ENCODE measurements at regions not wholly inside any gene's neighbourhood (a gene's known extent, or its start where the extent isn't known, plus 50 kb on each side); places are given as distances from the start of the nearest gene placed in this dataset.
"Not testable (repeated sequence)": the region's sequence is repeated elsewhere in the genome, so short reads cannot be mapped to it uniquely, and the experiment has no call there.

DNA sequence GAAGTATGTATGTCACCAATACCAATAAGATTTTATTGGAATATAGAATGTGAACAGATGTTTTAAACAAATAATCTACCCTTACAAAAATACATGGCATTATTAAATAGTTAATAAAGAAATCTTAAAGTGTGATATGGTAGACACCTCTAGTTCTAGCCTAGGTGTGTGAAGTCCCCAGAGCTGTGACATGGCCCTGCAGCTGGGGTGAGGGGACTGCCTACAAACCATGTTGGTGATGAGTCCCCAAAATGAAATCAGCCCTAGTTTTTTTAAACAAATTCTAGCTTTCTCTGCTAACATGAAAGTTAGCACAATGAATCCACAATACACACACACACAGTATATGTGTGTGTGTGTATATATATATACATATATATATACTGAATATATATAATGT, 195.1 kb upstream of the RPS23 start:
- H3K9me3 Mint-ChIP-seq, result no peaks in the 10 kb centered on the region
- H3K4me1 Mint-ChIP-seq (ENCODE audit: low read depth), result no peaks in the 10 kb centered on the region
- H3K27me3 Mint-ChIP-seq, result peaks cover 6% of the 10 kb centered on the region
- no peaks in the 10 kb centered on the region for H3K36me3 Mint-ChIP-seq
- no peak overlapping the region for H3K4me3 Mint-ChIP-seq
- ChIA-PET POLR2A (no interaction called here), CTCF (no interaction called here)
- intact Hi-C loops (cut with micrococcal nuclease), result no loop called here
- DNase-seq, result no peak
- H3K27ac Mint-ChIP-seq, result no peak overlapping the region

DNA sequence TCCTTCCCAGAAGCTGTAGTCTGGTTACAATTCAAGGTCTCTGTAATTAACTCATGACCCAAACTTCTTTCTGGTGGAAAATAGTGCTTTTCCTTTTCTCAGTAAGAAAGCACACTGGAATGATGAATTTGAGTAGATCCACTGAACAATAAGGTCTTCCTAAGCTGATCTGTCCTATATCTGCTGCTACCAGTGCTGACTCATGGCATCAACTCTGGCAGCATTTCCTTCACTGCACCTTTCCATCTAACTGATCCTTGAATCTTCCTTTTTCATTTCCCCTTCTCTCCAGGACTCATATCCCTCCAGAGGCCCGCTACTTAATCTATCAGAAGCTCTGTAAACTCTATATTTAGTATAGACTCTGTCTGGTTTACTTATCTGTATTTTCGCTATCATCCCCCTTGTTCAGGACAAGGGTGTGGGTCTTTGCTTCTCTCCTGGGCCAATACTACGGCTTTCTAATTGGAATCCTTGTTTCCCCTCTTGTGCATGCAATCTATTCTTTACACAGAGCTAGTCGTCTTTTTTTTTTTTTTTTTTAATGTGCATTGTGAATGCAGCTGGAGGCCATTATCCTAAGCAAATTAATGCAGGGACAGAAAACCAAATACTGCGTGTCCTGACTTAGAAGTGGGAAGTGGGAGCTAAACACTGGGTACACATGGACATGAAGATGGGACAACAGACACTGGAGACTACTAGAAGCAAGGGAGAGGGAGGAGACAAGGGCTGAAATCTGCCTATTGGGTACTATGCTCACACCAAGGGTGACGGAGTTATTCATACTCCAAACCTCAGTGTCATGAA, 192.2 kb upstream of the RPS23 start:
- H3K36me3 Mint-ChIP-seq, result no peaks in the 10 kb centered on the region
- H3K4me3 Mint-ChIP-seq, result no peak overlapping the region
- DNase-seq, result no peak
- ChIA-PET POLR2A (no interaction called here), CTCF (no interaction called here)
- no peaks in the 10 kb centered on the region for H3K9me3 Mint-ChIP-seq
- peaks cover 6% of the 10 kb centered on the region for H3K27me3 Mint-ChIP-seq
- H3K27ac Mint-ChIP-seq, result no peak overlapping the region
- intact Hi-C loops (cut with micrococcal nuclease), result no loop called here
- H3K4me1 Mint-ChIP-seq (ENCODE audit: low read depth), result no peaks in the 10 kb centered on the region

DNA sequence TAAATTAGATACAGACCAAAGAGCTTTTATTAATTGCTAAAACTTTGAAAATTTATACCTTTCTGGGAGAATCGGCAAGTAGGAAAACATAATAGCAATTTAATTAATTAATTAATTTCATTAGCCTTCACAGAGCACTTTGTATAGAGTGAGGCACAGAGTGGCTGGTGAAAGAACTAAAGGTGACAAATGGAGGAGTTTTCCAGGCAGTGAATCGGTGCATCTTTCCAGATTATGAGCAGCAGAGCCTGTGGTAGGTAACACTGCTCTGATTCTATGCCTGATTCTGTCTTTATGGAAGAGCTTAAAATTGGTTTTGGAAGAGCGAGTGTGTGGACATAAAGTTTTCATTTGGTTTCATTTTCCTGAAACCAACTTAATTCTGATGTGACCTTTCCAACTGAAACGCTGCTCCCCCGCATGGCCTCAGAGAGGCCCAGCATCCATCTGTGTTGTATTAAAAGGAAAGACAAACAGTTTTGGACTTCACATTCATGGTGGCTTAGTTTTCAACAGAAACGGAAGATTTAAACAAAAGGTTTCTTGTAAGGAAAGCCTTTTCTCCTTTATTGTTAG, 188.9 kb upstream of the RPS23 start:
- Mint-ChIP-seq H3K27me3 (peaks cover 3% of the 10 kb centered on the region), H3K4me3 (no peak overlapping the region), H3K36me3 (no peaks in the 10 kb centered on the region), H3K27ac (no peak overlapping the region), H3K9me3 (peaks cover 5% of the 10 kb centered on the region), H3K4me1 (ENCODE audit: low read depth) (no peaks in the 10 kb centered on the region)
- ChIA-PET POLR2A (no interaction called here), CTCF (no interaction called here)
- no peak for DNase-seq
- intact Hi-C loops (cut with micrococcal nuclease), result loop anchor here (5.0 kb wide), 1 partner anchor 115 kb away; no protein-coding TSS in a partner anchor

DNA sequence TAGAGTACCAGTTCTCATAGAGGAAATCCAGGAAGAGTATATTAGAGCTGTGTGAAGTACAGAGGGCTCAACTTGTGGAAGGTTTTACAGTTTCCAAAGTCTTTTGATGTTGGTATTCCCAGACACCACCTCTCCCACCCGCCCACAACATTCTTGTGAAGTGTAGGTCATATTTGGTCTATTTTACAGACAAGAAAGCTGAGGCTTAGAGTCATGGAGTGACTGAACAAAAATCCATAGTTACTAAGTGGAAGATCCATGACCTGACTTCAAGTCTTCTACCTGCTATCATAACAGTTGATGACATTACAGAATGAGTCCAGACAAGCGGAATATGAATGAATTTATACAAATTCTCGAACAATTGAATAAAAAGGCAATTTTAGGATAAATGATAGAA, 187.1 kb upstream of the RPS23 start:
- no peak overlapping the region for H3K4me3 Mint-ChIP-seq
- ChIA-PET CTCF (no interaction called here), POLR2A (no interaction called here)
- H3K27ac Mint-ChIP-seq, result no peak overlapping the region
- peaks cover 5% of the 10 kb centered on the region for H3K9me3 Mint-ChIP-seq
- H3K36me3 Mint-ChIP-seq, result no peaks in the 10 kb centered on the region
- no peak for DNase-seq
- no peaks in the 10 kb centered on the region for H3K4me1 Mint-ChIP-seq (ENCODE audit: low read depth)
- intact Hi-C loops (cut with micrococcal nuclease), result loop anchor here (5.0 kb wide), 1 partner anchor 113 kb away; no protein-coding TSS in a partner anchor
- peaks cover 3% of the 10 kb centered on the region for H3K27me3 Mint-ChIP-seq

DNA sequence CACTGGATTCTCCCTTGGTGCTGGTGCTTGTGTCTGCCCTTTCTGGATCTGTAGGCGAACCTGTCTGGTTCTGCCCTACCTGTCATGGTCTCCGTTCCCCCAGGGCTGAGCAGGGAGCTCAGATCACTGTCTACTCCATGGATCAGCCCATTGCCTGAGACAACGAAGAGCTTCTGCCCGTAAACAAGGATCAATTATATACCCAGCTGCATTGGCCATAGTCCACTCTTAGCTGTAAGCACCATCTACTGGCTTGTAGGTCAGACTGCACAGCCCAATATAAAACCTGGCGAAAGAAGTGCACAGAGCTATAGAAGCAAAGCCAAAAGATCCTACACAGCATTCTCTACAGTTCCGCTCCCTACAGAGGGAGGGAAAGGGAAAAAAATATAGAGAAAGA, 181.5 kb upstream of the RPS23 start:
- Mint-ChIP-seq H3K9me3 (peaks cover 5% of the 10 kb centered on the region), H3K36me3 (no peaks in the 10 kb centered on the region), H3K4me1 (ENCODE audit: low read depth) (no peaks in the 10 kb centered on the region), H3K4me3 (no peak overlapping the region), H3K27ac (no peak overlapping the region), H3K27me3 (peaks cover 8% of the 10 kb centered on the region)
- CTCF ChIA-PET, result interaction anchor here (0.6 kb wide), 1 partner anchor 78 kb away, joined by 3 read pairs; no protein-coding TSS in a partner anchor
- POLR2A ChIA-PET, result no interaction called here
- intact Hi-C loops (cut with micrococcal nuclease), result no loop called here
- DNase-seq, result no peak

DNA sequence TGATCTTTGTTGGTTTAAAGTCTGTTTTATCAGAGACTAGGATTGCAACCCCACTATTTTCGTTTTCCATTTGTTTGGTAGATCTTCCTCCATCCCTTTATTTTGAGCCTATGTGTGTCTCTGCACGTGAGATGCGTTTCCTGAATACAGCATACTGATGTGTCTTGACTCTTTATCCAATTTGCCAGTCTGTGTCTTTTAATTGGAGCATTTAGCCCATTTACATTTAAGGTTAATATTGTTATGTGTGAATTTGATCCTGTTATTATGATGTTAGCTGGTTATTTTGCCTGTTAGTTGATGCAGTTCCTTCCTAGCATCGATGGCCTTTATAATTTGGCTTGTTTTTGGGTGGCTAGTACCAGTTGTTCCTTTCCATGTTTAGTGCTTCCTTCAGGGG, 177.2 kb upstream of the RPS23 start:
- H3K36me3 Mint-ChIP-seq; H3K27me3 Mint-ChIP-seq; CTCF ChIA-PET; H3K27ac Mint-ChIP-seq; DNase-seq; H3K4me3 Mint-ChIP-seq; intact Hi-C loops (cut with micrococcal nuclease); H3K9me3 Mint-ChIP-seq; H3K4me1 Mint-ChIP-seq (ENCODE audit: low read depth); POLR2A ChIA-PET: not testable (repeated sequence)

DNA sequence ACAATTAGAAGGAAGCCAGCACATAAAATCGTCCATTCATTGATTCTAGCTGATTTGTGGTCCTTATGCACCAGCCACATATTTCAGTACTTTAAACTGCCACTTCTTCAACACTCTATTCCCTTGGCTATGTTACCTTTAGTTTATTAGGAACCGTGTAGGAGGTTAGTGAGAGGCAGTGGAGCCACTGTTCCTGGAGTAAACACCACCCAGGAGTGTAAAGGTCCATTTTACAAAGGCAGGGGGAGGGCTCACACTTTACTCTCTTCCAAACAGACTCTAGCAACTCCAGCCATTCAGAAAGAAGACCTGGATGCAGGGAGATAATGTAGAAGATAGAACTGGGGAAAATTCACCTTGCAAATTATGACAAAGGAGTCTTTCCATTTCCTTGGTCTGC, 170.2 kb upstream of the RPS23 start:
- CTCF ChIA-PET, result interaction anchor here (0.8 kb wide), 1 partner anchor 39 kb away, joined by 4 read pairs; no protein-coding TSS in a partner anchor
- intact Hi-C loops (cut with micrococcal nuclease), result no loop called here
- no peak for DNase-seq
- Mint-ChIP-seq H3K27ac (no peak overlapping the region), H3K27me3 (peaks cover 2% of the 10 kb centered on the region), H3K4me1 (ENCODE audit: low read depth) (no peaks in the 10 kb centered on the region), H3K36me3 (no peaks in the 10 kb centered on the region), H3K9me3 (peaks cover 9% of the 10 kb centered on the region), H3K4me3 (no peak overlapping the region)
- POLR2A ChIA-PET, result no interaction called here

DNA sequence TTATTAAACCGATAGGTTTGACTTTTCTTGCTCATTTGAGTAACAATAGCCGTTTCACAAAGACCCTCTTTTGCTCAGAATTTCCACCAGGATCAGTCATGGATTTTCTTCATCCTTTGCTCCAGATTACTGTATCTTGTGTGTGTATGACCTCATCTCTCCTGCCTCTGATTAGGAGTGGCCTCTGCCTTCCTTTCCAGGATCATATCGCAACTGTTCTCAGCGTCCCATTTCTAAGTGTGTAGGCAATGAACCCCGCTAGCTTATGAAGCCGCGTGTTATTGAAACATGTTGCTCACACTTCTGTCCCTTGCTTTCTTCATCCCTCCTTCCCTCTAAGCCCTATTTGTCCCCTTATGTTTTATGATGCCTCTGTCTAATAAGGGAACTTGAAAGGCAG, 169.8 kb upstream of the RPS23 start:
- Mint-ChIP-seq H3K27me3 (peaks cover 2% of the 10 kb centered on the region), H3K27ac (no peak overlapping the region), H3K4me3 (no peak overlapping the region), H3K4me1 (ENCODE audit: low read depth) (no peaks in the 10 kb centered on the region), H3K36me3 (no peaks in the 10 kb centered on the region), H3K9me3 (peaks cover 8% of the 10 kb centered on the region)
- no peak for DNase-seq
- ChIA-PET POLR2A (no interaction called here), CTCF (interaction anchor here (0.8 kb wide), 1 partner anchor 39 kb away, joined by 4 read pairs; no protein-coding TSS in a partner anchor)
- intact Hi-C loops (cut with micrococcal nuclease), result no loop called here

DNA sequence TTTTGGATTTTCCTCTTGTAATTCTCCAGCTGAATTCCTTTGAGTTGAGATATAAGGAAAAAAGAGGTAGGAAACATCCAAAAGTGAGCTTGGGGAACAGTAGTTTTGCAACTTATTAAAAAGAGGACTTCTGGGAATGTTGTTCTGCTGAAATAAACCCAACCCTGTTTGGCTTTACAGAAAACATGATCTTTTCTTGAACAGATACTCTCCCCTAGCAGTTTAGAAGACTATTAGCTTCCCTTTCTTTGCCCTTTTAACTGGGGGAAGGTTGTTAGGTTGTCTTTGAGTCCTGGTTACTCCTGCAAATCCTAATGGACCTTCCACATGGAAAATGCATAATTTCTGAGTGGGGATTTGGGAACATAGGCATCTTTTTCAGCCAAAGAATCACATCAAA, 168.7 kb upstream of the RPS23 start:
- Mint-ChIP-seq H3K27me3 (peaks cover 2% of the 10 kb centered on the region), H3K9me3 (no peaks in the 10 kb centered on the region), H3K4me1 (ENCODE audit: low read depth) (no peaks in the 10 kb centered on the region), H3K36me3 (no peaks in the 10 kb centered on the region), H3K27ac (no peak overlapping the region), H3K4me3 (no peak overlapping the region)
- CTCF ChIA-PET, result no interaction called here
- POLR2A ChIA-PET, result no interaction called here
- no peak for DNase-seq
- intact Hi-C loops (cut with micrococcal nuclease), result no loop called here

DNA sequence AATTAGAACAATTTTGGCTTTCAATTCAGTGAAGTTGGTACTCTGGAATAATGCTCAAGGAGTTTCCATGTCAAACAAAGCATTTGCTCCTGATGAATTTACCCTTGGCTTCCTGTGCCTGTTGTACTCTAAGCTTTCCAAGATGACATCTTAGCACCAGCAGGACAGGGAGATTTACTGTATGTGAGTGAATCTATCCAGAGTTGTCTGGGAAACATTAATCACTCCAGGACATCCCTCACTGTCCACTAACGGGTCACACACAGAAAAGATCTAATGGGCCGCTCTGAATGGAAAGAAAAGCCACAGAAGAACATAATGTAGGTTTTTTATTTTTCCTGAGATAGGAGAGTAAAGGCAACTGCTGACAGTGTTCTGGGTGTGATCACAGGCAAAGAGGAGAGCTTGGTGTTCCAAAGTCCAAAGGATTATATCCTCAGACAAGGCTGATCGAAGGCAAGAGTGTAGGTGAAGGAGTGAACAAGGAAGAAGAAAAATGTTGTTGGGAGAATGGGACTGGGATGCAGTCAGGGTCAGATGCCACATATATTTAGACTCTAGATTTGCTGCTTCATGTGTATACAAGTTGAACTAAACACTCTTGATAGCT, 167.7 kb upstream of the RPS23 start:
- ChIA-PET POLR2A (no interaction called here), CTCF (no interaction called here)
- H3K4me3 Mint-ChIP-seq, result no peak overlapping the region
- no peaks in the 10 kb centered on the region for H3K36me3 Mint-ChIP-seq
- H3K9me3 Mint-ChIP-seq, result no peaks in the 10 kb centered on the region
- DNase-seq, result no peak
- no peaks in the 10 kb centered on the region for H3K4me1 Mint-ChIP-seq (ENCODE audit: low read depth)
- H3K27ac Mint-ChIP-seq, result no peak overlapping the region
- H3K27me3 Mint-ChIP-seq, result peaks cover 2% of the 10 kb centered on the region
- intact Hi-C loops (cut with micrococcal nuclease), result no loop called here

DNA sequence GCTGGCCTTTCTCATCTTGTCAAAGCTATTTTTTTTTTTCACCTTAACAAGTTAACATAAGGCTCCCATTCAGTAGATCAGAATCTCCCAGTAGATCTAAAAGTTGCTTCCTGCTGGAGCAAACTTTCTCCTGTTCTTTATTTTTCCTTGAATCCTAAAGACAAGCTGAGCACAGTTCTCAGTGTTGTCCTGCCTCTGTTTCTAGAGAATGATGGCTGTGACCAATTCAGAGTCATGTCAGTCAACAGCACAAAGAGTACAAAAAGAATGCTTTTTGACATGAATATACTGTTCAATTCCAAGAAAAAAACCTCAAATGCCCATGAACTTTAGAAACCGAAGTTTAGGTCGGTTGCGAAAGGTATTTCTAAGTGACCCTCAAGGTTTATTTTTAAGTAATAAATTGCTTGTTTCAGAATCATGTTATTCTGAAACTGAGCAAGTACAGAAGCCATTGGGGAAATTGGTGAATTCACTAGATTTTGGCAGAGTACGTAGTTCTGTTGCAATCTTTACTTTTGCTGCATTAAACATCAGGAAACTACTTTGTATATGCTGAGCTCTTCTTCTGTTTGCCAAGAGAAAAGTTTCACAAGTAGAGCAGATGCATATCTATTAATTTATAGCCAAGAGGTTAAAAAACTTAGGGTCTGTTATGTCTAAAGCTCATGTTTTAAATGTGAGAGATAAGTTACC, 161.7 kb upstream of the RPS23 start:
- Mint-ChIP-seq H3K9me3 (peaks cover 2% of the 10 kb centered on the region), H3K36me3 (peaks cover 2% of the 10 kb centered on the region), H3K4me3 (no peak overlapping the region), H3K27ac (no peak overlapping the region), H3K4me1 (ENCODE audit: low read depth) (no peaks in the 10 kb centered on the region), H3K27me3 (peaks cover 5% of the 10 kb centered on the region)
- ChIA-PET CTCF (no interaction called here), POLR2A (no interaction called here)
- DNase-seq, result no peak
- intact Hi-C loops (cut with micrococcal nuclease), result no loop called here

DNA sequence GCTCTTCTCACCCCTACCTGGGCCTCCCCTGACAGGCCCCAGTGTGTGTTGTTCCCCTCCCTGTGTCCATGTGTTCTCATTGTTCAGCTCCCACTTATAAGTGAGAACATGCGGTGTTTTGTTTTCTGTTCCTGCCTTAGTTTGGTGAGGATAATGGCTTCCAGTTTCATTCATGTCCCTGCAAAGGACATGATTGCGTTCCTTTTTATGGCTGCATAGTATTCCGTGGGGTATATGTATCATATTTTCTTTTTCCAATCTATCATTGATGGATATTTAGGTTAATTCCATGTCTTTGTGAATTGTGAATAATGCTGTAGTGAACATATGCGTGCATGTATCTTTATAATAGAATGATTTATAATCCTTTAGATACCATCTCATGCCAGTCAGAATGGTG, 159.4 kb upstream of the RPS23 start:
- H3K4me3 Mint-ChIP-seq; H3K4me1 Mint-ChIP-seq (ENCODE audit: low read depth); H3K27ac Mint-ChIP-seq; H3K36me3 Mint-ChIP-seq; H3K9me3 Mint-ChIP-seq; H3K27me3 Mint-ChIP-seq; intact Hi-C loops (cut with micrococcal nuclease); POLR2A ChIA-PET; CTCF ChIA-PET; DNase-seq: not testable (repeated sequence)
